Spleen (tissue), 7 donors: ENCODE measurements at regions not wholly inside any gene's neighbourhood (a gene's known extent, or its start where the extent isn't known, plus 50 kb on each side); places are given as distances from the start of the nearest gene placed in this dataset.

Source experiments
- POLR2A ChIP-seq, 3 donors: fragments of 450-650 bp; IDR thresholded peaks; one replicate each; pipeline ENCODE4 v1.5.1; 2017; ENCODE audit warnings: antibody characterized with exemption in 3 of 3, mild to moderate bottlenecking in 1 of 3
- POLR2AphosphoS5 ChIP-seq, 3 donors: sonication (generic); formaldehyde crosslinking; IDR thresholded peaks; one replicate each; pipeline ENCODE4 v1.5.1; 2017; ENCODE audit warnings: antibody characterized with exemption in 3 of 3
- TF ChIP-seq, protein P1 (sequence below), 11 experiments: fragments of 200-600 bp in 7 of 11; fragments of 450-650 bp in 4 of 11; sonication (generic) in 4 of 11; IDR thresholded peaks in 8 of 11; conservative IDR thresholded peaks in 3 of 11; 1 replicate in 7 of 11; 2 replicates in 4 of 11; pipeline versions ENCODE4 v1.4.0 to v1.8.0; 2016 to 2021; ENCODE audit warnings: antibody characterized with exemption in 11 of 11, inconsistent platforms in 4 of 11, mild to moderate bottlenecking in 1 of 11
- donor health status: DM: no; HTN: no; CAD: no; lungs with moderate emphysema.
- donor health status: DM: no; HTN: no; CAD: no.
- donor health status: DM: no; HTN: no; CAD: no.

DNA sequence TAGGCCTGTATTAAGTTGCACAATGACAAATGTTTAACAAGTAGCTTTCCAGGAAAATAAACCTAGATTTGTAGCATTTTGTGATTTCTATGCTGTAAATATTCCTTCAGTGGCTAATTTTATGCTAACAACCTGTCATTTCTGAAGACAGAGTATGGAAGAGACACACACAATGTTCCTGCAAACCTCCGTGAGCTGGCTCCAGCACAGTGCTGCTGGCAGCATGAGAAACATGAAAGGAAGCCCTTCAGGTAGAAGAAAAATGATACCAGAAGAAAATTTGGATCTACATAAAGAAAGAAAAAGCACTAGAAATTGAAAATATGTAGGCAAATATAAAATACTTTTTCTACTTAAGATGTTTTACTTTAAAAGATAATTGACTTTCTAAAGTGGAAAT lies 69.5 kb upstream of the CTTNBP2 start:
- TF ChIP-seq POLR2AphosphoS5 (IDR thresholded peaks at IDR 0.05) (no peak), POLR2A (IDR thresholded peaks at IDR 0.05) (no peak)
- TF ChIP-seq, protein P1, sequence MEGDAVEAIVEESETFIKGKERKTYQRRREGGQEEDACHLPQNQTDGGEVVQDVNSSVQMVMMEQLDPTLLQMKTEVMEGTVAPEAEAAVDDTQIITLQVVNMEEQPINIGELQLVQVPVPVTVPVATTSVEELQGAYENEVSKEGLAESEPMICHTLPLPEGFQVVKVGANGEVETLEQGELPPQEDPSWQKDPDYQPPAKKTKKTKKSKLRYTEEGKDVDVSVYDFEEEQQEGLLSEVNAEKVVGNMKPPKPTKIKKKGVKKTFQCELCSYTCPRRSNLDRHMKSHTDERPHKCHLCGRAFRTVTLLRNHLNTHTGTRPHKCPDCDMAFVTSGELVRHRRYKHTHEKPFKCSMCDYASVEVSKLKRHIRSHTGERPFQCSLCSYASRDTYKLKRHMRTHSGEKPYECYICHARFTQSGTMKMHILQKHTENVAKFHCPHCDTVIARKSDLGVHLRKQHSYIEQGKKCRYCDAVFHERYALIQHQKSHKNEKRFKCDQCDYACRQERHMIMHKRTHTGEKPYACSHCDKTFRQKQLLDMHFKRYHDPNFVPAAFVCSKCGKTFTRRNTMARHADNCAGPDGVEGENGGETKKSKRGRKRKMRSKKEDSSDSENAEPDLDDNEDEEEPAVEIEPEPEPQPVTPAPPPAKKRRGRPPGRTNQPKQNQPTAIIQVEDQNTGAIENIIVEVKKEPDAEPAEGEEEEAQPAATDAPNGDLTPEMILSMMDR (IDR thresholded peaks at IDR 0.05 in 8 of 11, conservative IDR thresholded peaks at IDR 0.05 in 3 of 11), result no peak
